ENCODE measurements at regions not wholly inside any gene's neighbourhood (a gene's known extent, or its start where the extent isn't known, plus 50 kb on each side); places are given as distances from the start of the nearest gene placed in this dataset.

- TF ChIP-seq SUZ12 (IDR thresholded peaks at IDR 0.05; ENCODE audit: extremely low read depth, insufficient read depth, insufficient read length), result no peak
- TF ChIP-seq ZNF274 (IDR thresholded peaks at IDR 0.05; ENCODE audit: low read depth, low read length), result no peak
- TF ChIP-seq YY1 (IDR thresholded peaks at IDR 0.05; ENCODE audit: insufficient read depth, insufficient read length), result no peak
Observed at GRCh38 chr4:33184657-33185290, 2464.6 kb downstream of the PCDH7 start.

All from NT2/D1 (cell line).